ENCODE measurements at regions not wholly inside any gene's neighbourhood (a gene's known extent, or its start where the extent isn't known, plus 50 kb on each side); places are given as distances from the start of the nearest gene placed in this dataset.

- TF ChIP-seq CTCF (IDR thresholded peaks at IDR 0.05) (no peak), EZH2 (IDR thresholded peaks at IDR 0.05; ENCODE audit: borderline replicate concordance, insufficient read depth, low read depth, low read length, poor library complexity, severe bottlenecking) (no peak)
These were observed 457.2 kb downstream of the RAP2B start for GRCh38 chr3:153619268-153619667.
